ENCODE measurements at regions not wholly inside any gene's neighbourhood (a gene's known extent, or its start where the extent isn't known, plus 50 kb on each side); places are given as distances from the start of the nearest gene placed in this dataset.

DNA sequence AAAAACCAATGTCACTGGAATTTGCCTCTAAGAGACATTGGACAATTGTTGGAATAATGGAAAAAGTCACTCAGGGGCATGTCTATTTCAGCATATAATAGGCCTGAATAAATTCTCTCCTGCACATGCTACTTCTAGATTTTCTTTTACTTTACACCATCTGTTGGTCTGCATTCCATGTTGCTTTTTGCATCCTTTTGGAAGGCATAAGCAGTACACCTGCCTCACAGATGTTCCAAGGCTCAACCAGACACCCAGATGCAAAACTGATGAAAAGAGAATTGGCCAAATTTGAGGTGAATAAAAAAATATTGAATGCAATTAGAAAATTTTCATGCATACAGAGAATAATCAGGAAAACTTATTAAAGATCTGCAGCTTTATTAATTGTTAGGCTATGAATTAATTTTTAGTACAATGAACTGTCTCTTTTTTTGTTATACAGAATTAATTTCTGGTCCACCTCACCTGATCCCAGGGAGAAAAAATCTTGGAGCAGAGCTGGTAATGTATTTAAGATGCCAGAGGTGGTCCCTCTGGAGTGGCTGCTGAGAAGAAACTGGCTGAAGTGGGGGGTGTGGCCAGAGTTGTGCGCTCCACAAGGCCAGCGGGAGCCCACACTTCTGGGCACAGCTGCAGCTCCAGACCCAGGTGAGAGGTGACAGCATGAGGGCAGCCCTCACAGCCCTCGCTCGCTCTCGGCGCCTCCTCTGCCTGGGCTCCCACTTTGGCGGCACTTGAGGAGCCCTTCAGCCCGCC is 778.6 kb downstream of the CDH11 start:
- TF ChIP-seq, protein P1, sequence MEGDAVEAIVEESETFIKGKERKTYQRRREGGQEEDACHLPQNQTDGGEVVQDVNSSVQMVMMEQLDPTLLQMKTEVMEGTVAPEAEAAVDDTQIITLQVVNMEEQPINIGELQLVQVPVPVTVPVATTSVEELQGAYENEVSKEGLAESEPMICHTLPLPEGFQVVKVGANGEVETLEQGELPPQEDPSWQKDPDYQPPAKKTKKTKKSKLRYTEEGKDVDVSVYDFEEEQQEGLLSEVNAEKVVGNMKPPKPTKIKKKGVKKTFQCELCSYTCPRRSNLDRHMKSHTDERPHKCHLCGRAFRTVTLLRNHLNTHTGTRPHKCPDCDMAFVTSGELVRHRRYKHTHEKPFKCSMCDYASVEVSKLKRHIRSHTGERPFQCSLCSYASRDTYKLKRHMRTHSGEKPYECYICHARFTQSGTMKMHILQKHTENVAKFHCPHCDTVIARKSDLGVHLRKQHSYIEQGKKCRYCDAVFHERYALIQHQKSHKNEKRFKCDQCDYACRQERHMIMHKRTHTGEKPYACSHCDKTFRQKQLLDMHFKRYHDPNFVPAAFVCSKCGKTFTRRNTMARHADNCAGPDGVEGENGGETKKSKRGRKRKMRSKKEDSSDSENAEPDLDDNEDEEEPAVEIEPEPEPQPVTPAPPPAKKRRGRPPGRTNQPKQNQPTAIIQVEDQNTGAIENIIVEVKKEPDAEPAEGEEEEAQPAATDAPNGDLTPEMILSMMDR (conservative IDR thresholded peaks at IDR 0.05) = no peak
- TF ChIP-seq ZFX (IDR thresholded peaks at IDR 0.05) = no peak

All from C4-2B (cell line).